GM23338 (cell line): ENCODE measurements at regions not wholly inside any gene's neighbourhood (a gene's known extent, or its start where the extent isn't known, plus 50 kb on each side); places are given as distances from the start of the nearest gene placed in this dataset.

Experiments used
- ATAC-seq: fragments of 200-7000 bp; cut with Tn5 transposase; 3 replicates; pipeline ENCODE4 v1.9.1; 2020
- DNase-seq: peaks from one replicate; pipeline ENCODE4 v3.0.0-alpha.2; 2015; ENCODE audit warnings: low spot score
- H2AFZ ChIP-seq: fragments of 200-600 bp; sonication (generic); 2 replicates; pipeline ENCODE4 v1.8.0; 2016; ENCODE audit warnings: antibody characterized with exemption, mild to moderate bottlenecking, moderate library complexity
- H3F3A ChIP-seq: fragments of 200-600 bp; sonication (generic); replicated peaks from 2 replicates; pipeline ENCODE4 v1.8.0; 2017; ENCODE audit warnings: antibody characterized with exemption, mixed run types, low read depth
- H3K27ac ChIP-seq: fragments of 200-600 bp; sonication (generic); 2 replicates; pipeline ENCODE4 v1.6.1; 2016; ENCODE audit warnings: low read depth
- H3K27me3 ChIP-seq: fragments of 200-600 bp; sonication (generic); 2 replicates; pipeline ENCODE4 v1.8.0; 2016; ENCODE audit warnings: mild to moderate bottlenecking, mixed run types, moderate library complexity; ENCODE audit not compliant: insufficient read depth
- H3K36me3 ChIP-seq: fragments of 200-600 bp; sonication (generic); 2 replicates; pipeline ENCODE4 v1.8.0; 2016; ENCODE audit warnings: mild to moderate bottlenecking; ENCODE audit not compliant: insufficient read depth
- H3K4me1 ChIP-seq: fragments of 200-600 bp; sonication (generic); 2 replicates; pipeline ENCODE4 v1.8.0; 2016; ENCODE audit warnings: mild to moderate bottlenecking, moderate library complexity; ENCODE audit not compliant: insufficient read depth
- H3K4me2 ChIP-seq: fragments of 200-600 bp; sonication (generic); 2 replicates; pipeline ENCODE4 v1.7.1; 2017; ENCODE audit warnings: mixed run types
- H3K4me3 ChIP-seq: fragments of 200-600 bp; sonication (generic); 2 replicates; pipeline ENCODE4 v1.6.1; 2016; ENCODE audit warnings: mixed run types
- H3K79me2 ChIP-seq: fragments of 200-600 bp; sonication (generic); replicated peaks from 2 replicates; pipeline ENCODE4 v1.8.0; 2017; ENCODE audit warnings: mild to moderate bottlenecking; ENCODE audit not compliant: insufficient read depth
- H3K9me2 ChIP-seq: fragments of 200-600 bp; sonication (generic); 2 replicates; pipeline ENCODE4 v1.8.0; 2017; ENCODE audit not compliant: insufficient read depth
- H4K20me1 ChIP-seq: fragments of 200-600 bp; sonication (generic); replicated peaks from 2 replicates; pipeline ENCODE4 v1.8.0; 2017; ENCODE audit warnings: mild to moderate bottlenecking; ENCODE audit not compliant: insufficient read depth
- H3K27ac Mint-ChIP-seq: 2 replicates; pipeline ENCODE4 v1.8.0; 2020; ENCODE audit warnings: inconsistent platforms, mild to moderate bottlenecking, moderate library complexity, mixed read lengths
- H3K27me3 Mint-ChIP-seq: 3 replicates; pipeline ENCODE4 v1.8.0; 2022; ENCODE audit warnings: low read depth, mild to moderate bottlenecking, moderate library complexity, mixed read lengths, inconsistent platforms; ENCODE audit not compliant: insufficient read depth, poor library complexity
- H3K36me3 Mint-ChIP-seq: 3 replicates; pipeline ENCODE4 v1.8.0; 2021; ENCODE audit warnings: low read depth, mild to moderate bottlenecking, inconsistent platforms, moderate library complexity, mixed read lengths
- H3K4me1 Mint-ChIP-seq: 3 replicates; pipeline ENCODE4 v1.8.0; 2020; ENCODE audit warnings: mild to moderate bottlenecking, inconsistent platforms, mixed read lengths
- H3K4me3 Mint-ChIP-seq: 3 replicates; pipeline ENCODE4 v1.8.0; 2021; ENCODE audit warnings: moderate library complexity, mild to moderate bottlenecking, inconsistent platforms, mixed read lengths
- H3K9me3 Mint-ChIP-seq: 3 replicates; pipeline ENCODE4 v1.8.0; 2020; ENCODE audit warnings: moderate library complexity, mild to moderate bottlenecking, inconsistent platforms, mixed read lengths
- CREB1 ChIP-seq: fragments of 250-450 bp; sonication (Bioruptor Pico); IDR thresholded peaks from 2 replicates; pipeline ENCODE4 v1.5.0; 2020; ENCODE audit warnings: low read depth, mild to moderate bottlenecking, moderate library complexity
- ETS1 ChIP-seq: IDR thresholded peaks from 2 replicates; pipeline ENCODE4 v1.6.1; 2016; ENCODE audit warnings: antibody characterized with exemption
- NANOG ChIP-seq: IDR thresholded peaks from 2 replicates; pipeline ENCODE4 v1.6.1; 2016; ENCODE audit warnings: antibody characterized with exemption, borderline replicate concordance
- ZNF462 ChIP-seq: fragments of 250-450 bp; sonication (Bioruptor Pico); IDR thresholded peaks from 2 replicates; pipeline ENCODE4 v1.5.0; 2020; ENCODE audit warnings: mild to moderate bottlenecking, moderate library complexity

GRCh38 chr2:185638771-185639170 lies 99.8 kb upstream of the FSIP2 start (continued):
- no peak for TF ChIP-seq ZNF462 (CRISPR knock-in tag)
- no peak for TF ChIP-seq CREB1 (CRISPR knock-in tag)

- peaks cover 13% of the 10 kb centered on the region; the same call in 2 of the 3 replicates for H3K4me1 Mint-ChIP-seq
- no peak for ATAC-seq
- H4K20me1 ChIP-seq = no peaks in the 10 kb centered on the region
Measured at GRCh38 chr2:185640588-185640987, 98.0 kb upstream of the FSIP2 start.

More at GRCh38 chr2:185640588-185640987, 98.0 kb upstream of the FSIP2 start:
- DNase-seq = no peak
- Histone ChIP-seq H3K27me3 (no peaks in the 10 kb centered on the region), H2AFZ (no peak overlapping the region), H3K79me2 (no peaks in the 10 kb centered on the region), H3F3A (no peaks in the 10 kb centered on the region), H3K36me3 (no peaks in the 10 kb centered on the region), H3K4me1 (peaks cover 17% of the 10 kb centered on the region; the same call in 1 of the 2 replicates), H3K9me2 (no peaks in the 10 kb centered on the region), H3K4me2 (no peak overlapping the region), H3K4me3 (no peak overlapping the region), H3K27ac (no peak overlapping the region)
- H3K4me3 Mint-ChIP-seq = no peak overlapping the region
- no peak for TF ChIP-seq ETS1
- no peak for TF ChIP-seq CREB1 (CRISPR knock-in tag)
- no peak for TF ChIP-seq NANOG
- H3K27ac Mint-ChIP-seq = no peak overlapping the region
- no peaks in the 10 kb centered on the region for H3K9me3 Mint-ChIP-seq
- H3K27me3 Mint-ChIP-seq = no peaks in the 10 kb centered on the region
- no peaks in the 10 kb centered on the region for H3K36me3 Mint-ChIP-seq
